Esophagus mucosa (tissue), 1 donor: ENCODE measurements at regions not wholly inside any gene's neighbourhood (a gene's known extent, or its start where the extent isn't known, plus 50 kb on each side); places are given as distances from the start of the nearest gene placed in this dataset.

ENCODE experiments used
- ATAC-seq: fragments of 200-7000 bp; cut with Tn5 transposase; one replicate; pipeline ENCODE4 v1.9.1; 2020
- donor health status: DM: yes; HTN: yes; CAD: no.

DNA sequence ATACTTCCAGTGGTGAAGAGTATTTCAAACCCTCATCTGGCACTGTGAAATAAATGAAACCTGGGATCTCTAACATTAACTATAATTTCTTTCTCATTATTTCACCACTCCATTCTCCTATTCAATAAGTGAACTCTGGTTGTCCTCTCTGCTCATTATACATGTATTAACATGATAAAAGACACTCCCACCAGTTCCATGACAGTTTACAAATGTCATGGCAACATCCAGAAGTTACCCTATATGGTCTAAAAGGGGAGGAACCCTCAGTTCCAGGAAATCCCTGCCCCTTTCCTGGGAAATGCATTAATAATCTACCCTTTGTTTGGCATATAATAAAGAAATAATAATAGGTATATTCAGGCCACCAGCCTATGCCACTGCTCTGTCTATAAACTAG, 62.7 kb upstream of the BRINP3 start:
- no peak for ATAC-seq

DNA sequence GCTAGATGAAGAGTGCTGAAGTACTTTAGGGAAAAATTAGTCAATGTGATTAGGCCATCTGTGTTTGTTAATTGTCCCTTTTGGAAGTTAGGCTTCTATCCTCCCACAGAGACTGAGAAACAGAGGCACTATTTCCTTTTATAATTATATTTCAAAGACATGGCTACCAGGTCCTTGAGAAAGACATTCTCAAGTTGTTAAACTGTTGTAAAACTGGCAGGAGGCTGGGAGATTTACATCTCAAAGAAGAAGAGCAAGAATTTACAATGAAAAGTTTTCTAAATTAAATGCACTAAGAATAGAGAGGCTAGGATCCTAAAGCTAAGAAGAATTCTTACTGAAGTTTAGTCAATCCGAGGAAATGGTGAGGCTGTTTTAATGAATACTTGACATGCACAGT, 74.0 kb upstream of the BRINP3 start:
- no peak for ATAC-seq

DNA sequence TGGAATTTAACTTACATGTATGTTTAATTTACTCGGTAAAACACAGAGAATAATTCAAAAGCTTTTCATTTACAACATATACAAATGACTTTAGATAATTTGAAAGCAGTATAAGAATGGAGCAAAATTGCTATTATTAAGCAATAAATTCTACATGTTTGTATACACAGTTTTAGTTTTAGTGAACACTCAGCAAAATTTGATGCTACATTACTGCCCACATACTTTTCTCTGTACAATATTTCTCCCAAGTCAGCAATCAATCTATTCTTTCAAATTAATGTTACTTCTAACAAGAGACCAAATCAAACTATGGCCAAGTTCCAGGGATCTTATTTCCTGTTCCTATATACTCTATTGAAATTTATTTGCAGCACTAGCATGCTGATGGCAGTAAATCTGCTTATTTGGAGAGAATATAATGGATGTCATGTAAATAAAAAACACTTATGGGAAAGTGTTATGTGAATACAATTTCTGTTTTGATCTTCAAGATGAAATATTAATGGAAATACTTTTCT, 82.6 kb upstream of the BRINP3 start:
- ATAC-seq = no peak

DNA sequence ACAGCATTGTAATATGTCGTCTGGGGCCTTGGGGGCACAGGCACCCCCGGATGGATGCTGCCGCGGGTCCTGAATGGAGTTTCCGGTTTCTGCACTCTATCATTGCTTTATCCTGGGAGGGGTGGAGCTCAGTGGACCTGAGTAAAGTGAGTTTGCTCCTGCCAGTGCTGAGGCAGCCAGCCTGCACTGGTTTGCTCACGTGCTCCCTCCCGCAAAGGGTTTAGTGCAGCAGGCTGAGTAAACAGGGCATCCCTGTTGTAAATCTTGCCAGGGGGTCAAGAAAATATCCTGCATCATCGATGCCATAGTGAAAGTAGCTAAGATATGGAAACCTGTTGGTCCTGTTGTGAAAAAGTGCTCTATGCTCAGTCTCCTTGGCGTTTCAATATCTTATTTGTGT, 85.6 kb upstream of the BRINP3 start:
- ATAC-seq = no peak

DNA sequence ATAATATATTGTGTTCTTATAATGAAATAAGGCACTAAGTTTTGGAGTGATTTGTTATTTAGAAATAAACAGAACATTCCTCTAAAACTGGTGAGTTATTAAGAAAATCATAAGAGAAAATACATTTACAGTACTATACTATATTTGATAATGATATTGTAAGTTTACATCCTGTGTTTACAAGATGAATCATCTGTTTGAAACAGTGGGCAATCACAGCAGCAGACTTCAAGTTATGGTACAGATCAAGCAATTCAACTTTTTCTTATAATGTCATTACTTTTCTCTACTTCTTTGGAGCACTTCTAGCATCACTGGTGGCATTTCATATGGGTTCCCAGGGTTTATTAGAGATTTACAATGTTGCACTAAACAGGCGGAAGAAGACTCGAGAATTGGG, 86.5 kb upstream of the BRINP3 start:
- ATAC-seq = no peak

DNA sequence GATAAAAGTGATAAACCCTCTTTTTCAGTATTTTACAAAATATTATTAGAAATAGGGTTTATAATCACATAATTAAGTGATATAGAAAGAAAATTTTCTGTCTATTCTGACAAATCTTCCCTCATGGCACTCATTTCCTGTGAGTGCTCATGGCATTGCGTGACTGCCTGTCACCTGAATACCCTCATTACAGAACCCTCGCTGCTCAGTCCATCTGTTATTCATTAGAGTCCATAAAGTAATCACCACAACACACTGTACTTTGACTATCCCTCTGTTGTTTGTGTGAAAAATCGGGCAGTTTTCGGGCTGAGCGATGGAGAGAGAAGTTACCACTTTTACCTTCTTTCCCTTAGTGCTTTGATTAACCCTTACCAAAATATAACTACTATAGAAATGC, 100.4 kb upstream of the BRINP3 start:
- ATAC-seq = no peak

DNA sequence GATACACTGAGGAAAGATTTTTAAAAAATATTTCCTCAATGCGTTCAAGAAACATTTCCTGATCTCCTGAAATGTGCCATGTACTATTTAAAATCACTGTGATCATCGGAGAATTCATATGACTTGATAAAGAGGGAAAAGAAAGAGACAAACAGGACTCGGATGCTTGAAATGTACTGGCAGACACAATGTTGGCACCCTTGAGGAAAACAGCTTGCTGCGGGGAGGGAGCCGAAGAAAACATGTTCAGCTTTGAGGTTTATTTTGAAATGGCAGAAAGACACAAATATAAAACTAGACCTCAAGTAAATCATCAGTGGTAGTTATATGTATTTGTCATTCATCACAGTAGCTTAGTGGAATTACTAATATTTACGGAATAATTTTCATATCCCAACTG, 100.9 kb upstream of the BRINP3 start:
- no peak for ATAC-seq

DNA sequence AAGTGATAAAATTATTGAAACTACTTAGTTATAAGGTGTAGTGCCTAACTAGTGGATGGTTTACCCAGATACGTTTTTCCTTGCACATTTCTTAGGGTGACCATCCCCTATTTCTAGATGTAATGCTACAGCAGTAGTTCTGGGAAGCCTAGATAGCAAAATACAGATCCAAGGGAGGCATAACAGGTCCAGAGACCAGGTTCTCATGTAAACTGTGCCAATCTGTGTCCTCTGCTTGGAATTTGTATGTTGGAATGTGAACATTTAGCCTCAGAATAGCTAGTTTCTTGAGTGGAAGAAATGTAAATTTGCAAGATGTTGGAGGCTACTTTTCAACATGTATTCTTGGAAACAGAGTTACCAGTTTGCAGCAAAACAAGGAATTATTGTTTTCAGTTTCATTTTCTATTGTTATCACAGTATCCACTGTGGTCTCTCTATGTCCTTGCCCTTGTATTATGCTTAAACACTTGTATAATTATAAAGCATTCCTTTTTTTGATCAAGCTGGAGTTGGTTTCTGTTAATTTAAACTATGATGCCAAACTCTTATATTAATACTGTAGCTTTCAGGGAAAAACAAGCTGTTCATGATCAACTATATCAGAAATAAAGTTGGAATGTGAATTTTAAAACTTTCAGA, 102.0 kb upstream of the BRINP3 start:
- ATAC-seq = no peak

DNA sequence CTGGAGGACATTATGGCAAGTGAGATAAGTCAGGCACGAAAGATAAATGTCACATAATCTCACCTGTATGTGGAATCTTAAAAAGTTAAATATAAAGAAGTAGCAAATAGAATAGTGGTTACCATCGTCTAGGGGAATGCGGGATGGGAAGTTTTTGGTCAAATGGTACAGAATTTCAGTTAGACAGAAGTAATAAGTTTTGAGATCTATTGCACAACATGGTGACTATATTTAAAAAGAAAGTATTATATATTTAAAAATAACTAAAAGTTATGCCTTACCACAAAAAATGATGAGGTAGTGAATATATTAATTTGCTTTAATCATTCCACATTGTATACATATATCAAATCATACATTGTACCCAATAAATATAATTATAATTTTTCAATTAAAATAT, 106.2 kb upstream of the BRINP3 start:
- no peak for ATAC-seq

DNA sequence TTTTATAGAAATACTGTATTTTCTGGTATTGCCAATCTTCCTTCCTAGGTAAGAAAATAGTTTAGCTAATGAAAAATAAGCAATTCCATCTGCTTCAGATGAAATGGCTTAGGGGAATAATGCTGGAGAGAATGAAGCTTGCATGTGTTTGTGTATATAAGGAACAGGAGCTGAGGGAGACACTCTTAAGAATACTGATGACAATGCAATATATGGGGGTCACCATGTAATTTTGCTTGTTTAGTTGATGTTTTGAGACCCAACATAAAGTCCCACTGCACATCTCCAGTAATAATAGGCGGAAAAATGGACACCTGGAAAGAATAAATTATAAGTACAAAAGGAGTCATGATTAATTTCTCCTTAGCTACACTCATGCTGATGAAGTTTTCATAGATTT, 110.8 kb upstream of the BRINP3 start:
- no peak for ATAC-seq

DNA sequence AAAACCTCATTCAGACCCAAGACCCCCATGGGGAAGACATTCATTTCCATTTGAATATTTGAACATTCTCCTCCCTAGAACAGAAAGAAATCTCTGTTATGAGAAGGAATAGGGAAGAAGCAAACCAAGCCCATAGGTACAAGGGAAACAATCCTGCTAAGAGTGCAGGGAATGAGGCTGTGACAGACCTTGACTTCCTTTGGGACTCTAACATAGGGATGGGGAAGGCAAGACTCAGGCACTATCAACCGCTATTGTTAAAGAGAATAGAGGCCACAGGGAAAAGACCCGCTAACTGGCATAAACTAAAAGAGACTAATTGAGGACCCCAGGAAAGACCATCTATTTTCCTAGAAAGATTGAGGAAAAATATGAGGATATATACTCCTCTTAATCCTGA, 117.8 kb upstream of the BRINP3 start:
- no peak for ATAC-seq

DNA sequence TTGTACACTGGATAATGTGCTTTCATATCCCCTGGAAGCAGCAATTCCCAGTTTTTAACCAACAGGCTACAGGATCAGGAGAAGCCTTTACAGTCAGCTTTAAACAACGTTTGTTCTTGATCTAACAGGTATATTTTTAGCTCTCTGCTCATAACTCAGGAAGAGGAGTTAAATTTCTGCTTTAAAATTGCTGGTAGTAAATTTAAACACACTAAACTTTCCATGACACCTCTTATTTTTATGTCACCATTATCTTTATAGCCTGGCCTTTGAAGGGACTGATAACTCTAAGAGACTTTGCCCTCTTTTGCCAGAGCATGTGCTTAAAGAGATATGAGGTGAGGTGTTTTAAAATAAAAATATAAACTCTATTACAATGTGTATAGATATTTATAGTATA, 119.6 kb upstream of the BRINP3 start:
- ATAC-seq = no peak

DNA sequence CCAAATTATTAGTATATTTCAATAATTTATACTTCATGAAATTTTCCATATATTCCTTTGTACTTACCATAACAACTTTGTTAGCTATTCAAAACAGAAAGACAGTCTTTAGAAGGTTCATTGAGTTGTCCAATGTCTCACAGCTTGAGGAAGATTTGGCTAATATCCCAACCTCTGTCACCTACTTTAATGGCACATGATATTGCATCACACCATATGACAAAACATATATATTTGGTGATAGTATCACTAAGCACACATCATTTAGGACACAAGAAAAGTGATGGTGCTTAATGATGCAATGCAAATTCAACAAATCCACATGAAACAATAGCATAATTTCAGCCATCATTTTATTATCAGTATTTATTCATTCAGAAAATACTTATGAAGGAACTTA, 122.0 kb upstream of the BRINP3 start:
- ATAC-seq = no peak

DNA sequence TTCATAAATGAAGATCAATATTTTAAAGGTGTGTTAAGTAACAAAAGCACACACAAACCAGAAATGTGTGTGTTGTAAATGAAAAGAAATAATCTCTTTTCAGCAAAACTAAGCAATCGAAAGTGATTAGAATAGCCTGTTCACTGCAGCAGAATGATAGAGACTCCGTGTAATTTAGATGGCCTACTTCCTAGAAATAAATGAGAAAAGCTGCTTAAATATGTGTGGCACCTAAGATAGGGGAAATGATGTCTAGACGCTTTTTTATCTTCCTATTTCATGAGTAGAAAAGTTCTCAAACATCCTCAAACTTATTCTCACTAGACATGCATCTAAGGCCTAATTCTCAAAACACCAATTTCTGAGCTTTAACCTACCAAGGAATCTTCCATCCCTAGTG, 124.7 kb upstream of the BRINP3 start:
- ATAC-seq = no peak

DNA sequence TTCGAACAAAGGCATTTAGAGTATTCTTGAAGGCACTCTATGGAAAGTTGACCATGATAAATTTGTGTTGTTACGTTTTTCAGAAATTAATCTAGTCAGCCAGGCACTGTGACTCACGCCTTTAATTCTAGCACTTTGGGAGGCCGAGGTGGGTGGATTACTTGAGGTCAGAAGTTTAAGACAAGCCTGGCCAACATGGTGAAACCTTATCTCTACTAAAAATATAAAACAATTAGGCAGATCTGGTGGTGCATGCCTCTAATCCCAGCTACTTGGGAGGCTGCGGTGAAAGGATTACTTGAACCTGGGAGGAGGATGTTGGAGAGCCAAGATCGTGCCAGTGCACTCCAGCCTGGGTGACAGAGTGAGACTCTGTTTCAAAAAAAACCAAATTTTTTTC, 130.6 kb upstream of the BRINP3 start:
- ATAC-seq = no peak

DNA sequence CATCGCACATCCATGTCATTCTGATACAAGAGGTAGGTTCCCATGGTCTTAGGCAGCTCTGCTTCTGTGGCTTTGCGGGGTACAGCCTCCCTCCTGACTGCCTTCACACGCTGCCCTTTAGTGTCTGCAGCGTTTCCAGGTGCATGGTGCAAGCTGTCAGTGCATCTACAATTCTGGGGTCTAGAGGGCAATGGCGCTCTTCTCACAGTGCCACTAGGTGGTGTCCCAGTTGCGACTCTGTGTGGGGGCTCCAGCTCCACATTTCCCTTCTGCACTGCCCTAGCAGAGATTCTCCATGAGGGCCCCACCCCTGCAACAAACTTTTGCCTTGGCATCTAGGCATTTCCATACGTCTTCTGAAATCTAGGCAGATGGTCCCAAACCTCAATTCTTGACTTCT, 138.2 kb upstream of the BRINP3 start:
- no peak for ATAC-seq

DNA sequence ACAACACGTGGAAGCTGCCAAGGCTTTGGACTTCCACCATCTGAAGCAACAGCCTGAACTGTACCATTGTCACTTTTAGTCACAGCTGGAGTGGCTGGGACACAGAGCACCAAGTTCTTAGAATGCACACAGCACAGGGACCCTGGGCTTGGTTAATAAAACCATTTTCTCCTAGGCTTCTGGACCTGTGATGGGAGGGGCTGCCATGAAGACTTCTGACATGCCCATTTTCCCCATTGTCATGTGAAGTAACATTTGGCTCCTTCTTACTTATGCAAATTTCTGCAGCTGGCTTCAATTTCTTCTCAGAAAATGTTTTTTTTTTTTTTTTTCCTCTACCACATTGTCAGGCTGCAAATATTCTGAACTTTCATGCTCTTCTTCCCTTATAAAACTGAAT, 138.6 kb upstream of the BRINP3 start:
- ATAC-seq = no peak

DNA sequence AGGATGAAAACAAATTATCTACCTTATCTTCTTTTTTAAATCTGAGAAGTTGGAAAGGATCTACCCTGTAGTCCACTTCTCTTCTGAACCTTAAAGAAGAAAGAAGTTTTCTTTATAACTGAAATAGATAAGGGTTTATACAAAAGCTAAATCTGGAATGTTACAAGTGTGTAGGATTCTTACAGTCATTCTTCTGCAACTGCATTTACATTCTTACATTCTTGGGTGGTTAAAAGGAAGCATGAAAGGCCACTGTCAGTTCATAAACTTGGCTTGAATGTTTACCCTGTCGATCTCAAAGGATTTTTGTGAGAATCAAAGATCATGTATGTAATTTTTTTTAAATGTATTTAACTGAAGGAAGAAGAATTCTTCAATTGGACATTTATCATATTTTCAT, 142.1 kb upstream of the BRINP3 start:
- no peak for ATAC-seq

DNA sequence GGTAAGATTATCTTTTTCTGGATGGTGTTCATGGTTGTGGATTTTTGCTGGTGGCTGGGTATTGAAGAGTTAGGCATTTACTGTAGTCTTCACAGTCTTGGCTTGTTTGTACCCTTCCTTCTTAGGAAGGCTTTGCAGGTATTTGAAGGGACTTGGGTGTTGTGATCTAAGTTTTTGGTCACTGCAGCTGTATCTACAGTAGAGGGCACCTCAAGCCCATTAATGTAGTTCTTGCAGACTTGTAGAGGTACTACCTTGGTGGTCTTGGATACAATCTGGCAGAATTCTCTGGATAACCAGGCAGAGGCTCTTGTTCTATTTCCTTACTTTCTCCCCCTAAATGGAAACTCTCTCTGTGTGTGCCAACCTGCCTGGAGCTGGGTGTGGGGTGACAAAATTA, 155.8 kb upstream of the BRINP3 start:
- no peak for ATAC-seq

DNA sequence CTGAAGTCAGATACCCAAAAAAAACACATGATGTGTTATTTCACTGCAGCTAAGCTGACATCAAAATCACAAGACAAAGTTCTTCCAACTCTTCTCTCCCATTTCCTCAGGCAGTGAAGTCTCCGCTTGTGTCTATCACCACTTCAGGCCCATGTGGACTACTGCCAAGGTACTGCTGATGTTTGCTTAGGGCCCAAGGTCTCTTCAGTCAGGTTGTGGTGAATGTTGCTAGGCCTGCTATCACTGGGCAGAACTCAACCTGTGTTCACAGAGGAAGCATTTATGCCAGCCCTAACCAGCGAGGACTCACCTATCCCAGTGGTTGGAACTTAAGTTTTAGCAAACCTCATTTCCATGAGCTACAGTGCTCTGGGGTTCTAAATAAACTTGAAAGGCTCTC, 156.5 kb upstream of the BRINP3 start:
- ATAC-seq = no peak

DNA sequence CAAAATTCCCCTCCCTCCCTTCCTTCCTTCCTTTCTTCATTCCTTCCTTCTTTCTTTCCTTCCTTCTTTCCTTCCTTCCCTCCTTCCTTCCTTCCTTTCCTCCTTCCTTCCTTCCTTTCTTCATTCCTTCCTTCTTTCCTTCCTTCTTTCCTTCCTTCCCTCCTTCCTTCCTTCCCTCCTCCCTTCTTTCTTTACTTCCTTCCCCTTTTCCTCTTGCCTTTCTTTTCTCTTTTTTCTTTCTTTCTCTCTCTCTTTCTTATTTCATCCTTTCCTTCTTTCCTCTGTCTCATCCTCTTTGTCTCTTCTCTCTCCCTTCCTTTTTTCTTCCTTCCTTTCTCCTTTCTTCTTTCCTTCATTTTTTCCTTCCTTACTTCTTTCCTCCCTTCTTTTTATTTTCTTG, 171.9 kb upstream of the BRINP3 start:
- no peak for ATAC-seq

DNA sequence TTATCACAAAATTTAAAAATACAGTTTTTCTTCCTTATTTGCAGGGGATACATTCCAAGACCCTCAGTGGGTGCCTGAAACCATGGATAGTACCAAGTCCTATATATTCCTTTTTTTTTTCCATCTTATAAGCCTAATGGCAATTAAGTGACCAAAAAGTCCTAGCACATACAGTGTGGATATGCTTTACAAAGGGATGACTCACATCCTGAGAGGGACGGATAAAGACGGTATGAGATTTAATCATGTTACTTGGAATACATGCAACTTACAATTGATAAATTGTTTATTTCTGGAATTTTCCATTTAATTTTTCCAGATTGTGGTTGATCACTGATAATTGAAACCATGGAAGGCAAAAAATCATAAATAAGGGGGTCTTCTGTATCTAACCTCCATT, 181.2 kb upstream of the BRINP3 start:
- no peak for ATAC-seq

DNA sequence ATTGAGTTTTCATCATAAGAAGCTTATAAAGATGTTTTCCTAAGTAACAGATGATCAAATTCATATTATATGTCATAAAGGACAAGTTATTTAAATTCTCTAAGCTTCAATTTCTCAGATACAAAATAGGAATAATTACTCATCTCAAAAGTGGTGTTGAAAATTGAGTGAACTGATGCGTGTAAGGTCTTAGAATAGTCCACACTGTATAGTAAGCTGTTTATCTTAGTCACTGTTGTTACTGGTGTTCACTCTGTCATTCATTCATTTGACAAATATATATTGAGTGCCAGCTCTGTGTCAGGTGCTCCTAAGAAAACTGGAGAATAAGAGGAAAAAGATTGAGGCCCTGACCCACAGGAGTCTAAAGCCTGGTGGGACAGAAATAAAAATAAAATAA, 186.3 kb upstream of the BRINP3 start:
- ATAC-seq = no peak

DNA sequence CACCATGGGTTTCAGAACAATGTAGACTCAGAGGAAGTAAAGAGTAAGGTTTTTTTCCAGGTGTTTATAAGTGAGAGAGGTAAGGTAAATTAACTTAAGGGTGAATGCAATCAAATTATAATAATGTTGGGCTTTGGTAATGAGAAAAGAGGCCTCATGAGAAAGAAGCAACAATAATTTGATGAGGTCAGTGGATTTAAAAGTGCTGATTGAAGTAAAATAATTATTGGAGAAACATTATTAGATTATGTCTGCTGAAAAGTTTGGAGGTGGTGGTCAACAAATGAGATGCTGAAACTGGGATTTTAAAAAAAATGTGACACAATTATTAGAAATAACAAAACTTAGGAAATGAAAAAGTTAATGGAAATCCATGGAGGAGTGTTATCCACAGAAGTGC, 187.4 kb upstream of the BRINP3 start:
- ATAC-seq = no peak

DNA sequence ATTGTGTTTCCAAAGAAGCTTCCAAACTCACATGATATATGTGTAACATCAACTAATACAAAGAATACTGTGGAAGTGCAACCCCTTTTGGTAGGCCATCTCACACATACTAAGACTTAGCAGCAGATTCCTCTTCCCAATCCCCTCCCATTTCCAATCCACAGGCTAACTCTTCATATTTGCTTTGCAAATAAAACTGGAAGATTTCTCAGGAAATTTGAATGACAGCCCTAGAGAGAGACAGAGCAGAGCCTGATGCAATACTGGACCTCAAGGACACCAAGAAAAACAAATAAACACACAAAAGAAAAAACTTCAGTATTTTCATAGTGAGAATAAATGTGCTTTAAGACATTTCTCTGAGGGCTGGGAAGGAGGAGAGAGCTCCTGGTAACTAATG, 190.2 kb upstream of the BRINP3 start:
- ATAC-seq = no peak

DNA sequence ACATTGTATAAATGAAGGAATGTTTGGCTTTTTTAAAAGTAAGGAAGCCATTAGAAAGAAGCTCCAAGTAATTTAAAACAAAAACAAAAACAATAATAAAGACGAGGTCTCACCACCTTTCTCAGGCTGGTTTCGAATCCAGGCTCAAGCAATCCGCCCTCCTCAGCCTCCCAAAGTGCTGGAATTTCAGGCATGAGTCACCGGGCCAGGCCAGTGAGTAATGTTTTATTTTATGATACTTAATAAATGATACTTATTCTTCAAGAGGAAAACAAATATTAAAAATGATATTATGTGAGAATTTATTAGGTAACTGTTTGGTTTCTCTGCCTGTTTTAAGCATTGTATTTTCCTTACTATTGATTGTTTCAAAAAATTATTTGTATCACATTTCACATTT, 201.4 kb upstream of the BRINP3 start:
- no peak for ATAC-seq
